ENCODE measurements at regions not wholly inside any gene's neighbourhood (a gene's known extent, or its start where the extent isn't known, plus 50 kb on each side); places are given as distances from the start of the nearest gene placed in this dataset.

DNA sequence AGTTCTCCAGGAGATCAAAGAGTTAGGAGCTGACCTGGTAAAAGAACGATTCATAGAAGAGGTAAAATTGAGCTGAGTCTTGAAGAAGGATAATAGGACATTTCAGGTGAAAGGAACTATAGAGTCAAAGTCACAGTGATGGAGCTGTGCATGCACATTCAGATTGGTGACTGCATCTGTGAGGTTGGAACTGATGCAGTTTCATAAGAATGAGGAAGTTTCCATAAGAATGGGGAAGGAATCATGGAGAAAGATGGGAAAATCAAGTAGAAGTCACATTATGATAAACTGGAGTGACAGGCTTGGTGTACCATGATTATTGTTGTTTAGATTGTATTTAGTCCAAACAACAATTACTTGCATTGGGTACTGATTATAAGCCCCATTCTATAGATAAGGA is 232.2 kb downstream of the FAM76B start:
- no peak overlapping the region for H2BK120ac ChIP-seq (ENCODE audit: low read depth, low read length)
- no peaks in the 10 kb centered on the region for H4K20me1 ChIP-seq (ENCODE audit: insufficient read depth, low read length)
- H3K4me2 ChIP-seq (ENCODE audit: low read depth, low read length): no peak overlapping the region
- H2AK5ac ChIP-seq (ENCODE audit: low read depth, low read length): no peak overlapping the region
- no peak overlapping the region for H3K27ac ChIP-seq (ENCODE audit: insufficient read depth, low read length)
- no peak overlapping the region for H2BK5ac ChIP-seq (ENCODE audit: low read depth, low read length, poor library complexity, severe bottlenecking)
- DNase-seq (no peak), ATAC-seq (ENCODE audit: low read depth) (no peak)
- H3K14ac ChIP-seq (replicated peaks; ENCODE audit: low read depth, low read length): no peak overlapping the region
- H4K8ac ChIP-seq (ENCODE audit: low read depth in 2 of 2, low read length in 2 of 2): no peak overlapping the region
- H3K4me1 ChIP-seq (ENCODE audit: control insufficient read depth, insufficient read depth, low read length): peaks cover 5% of the 10 kb centered on the region
- no peaks in the 10 kb centered on the region; the same call in 1 of the 2 replicates for H3K27me3 ChIP-seq (ENCODE audit: control insufficient read depth, insufficient read depth, low read length)
- no peaks in the 10 kb centered on the region for H3K36me3 ChIP-seq (ENCODE audit: control insufficient read depth, insufficient read depth, low read length)
- TF ChIP-seq MAFK (IDR thresholded peaks at IDR 0.05; ENCODE audit: low read depth, low read length) (no peak), POLR2A (IDR thresholded peaks at IDR 0.05; ENCODE audit: low read depth, low read length) (no peak), CEBPB (IDR thresholded peaks at IDR 0.05; ENCODE audit: low read depth, low read length) (no peak), NFE2L2 (IDR thresholded peaks at IDR 0.05; ENCODE audit: low read depth, low read length) (no peak), RFX5 (IDR thresholded peaks at IDR 0.05; ENCODE audit: low read depth, low read length) (no peak), SMC3 (IDR thresholded peaks at IDR 0.05; ENCODE audit: low read depth, low read length) (no peak), RCOR1 (IDR thresholded peaks at IDR 0.05; ENCODE audit: insufficient replicate concordance, low read length) (no peak), RAD21 (IDR thresholded peaks at IDR 0.05; ENCODE audit: low read length) (no peak)
- no peak overlapping the region for H3K4ac ChIP-seq (ENCODE audit: low read depth, low read length)
- intact Hi-C loops (cut with micrococcal nuclease): loop anchor here (5.0 kb wide), 1 partner anchor 135 kb away; no protein-coding TSS in a partner anchor
- no peak overlapping the region for H2AFZ ChIP-seq (replicated peaks; ENCODE audit: low read length, poor library complexity)
- no peak overlapping the region for H4K5ac ChIP-seq (ENCODE audit: low read depth, low read length)
- no peak overlapping the region for H3K56ac ChIP-seq (ENCODE audit: extremely low read depth, insufficient read depth, low read length)
- no peak overlapping the region for H3K23ac ChIP-seq (ENCODE audit: low read depth, low read length)
- H3K79me1 ChIP-seq (ENCODE audit: low read depth in 1 of 2, low read length in 2 of 2): no peaks in the 10 kb centered on the region
- H3K9me3 ChIP-seq (ENCODE audit: control insufficient read depth, insufficient read depth, low read length): no peaks in the 10 kb centered on the region
- POLR2A ChIA-PET (ENCODE audit: unreplicated experiment): no interaction called here
- no TSS peak for BruUV-seq (replicated peaks)
- dilution Hi-C loops (cut with HindIII; ENCODE audit: low sequenced_read_pairs, unreplicated experiment): no loop called here
- CTCF ChIA-PET: no interaction called here
- H2BK15ac ChIP-seq (ENCODE audit: low read depth, low read length): no peak overlapping the region
- no peak overlapping the region for H3K4me3 ChIP-seq (ENCODE audit: insufficient read depth, low read depth, low read length)
- H3K9ac ChIP-seq (ENCODE audit: low read depth, low read length): no peak overlapping the region
- in situ Hi-C loops (cut with MboI; ENCODE audit: low sequenced_read_pairs): no loop called here
- no peaks in the 10 kb centered on the region for H3K9me1 ChIP-seq (ENCODE audit: insufficient read depth, low read length)
- 22% methylated on average over 1 of the region's 1 CpG; no CpG with 5 or more reads in 1 of the 2 experiments for WGBS, 2 experiments (ENCODE audit: extremely low coverage in 2 of 2, insufficient read length in 1 of 2)
- no peak overlapping the region for H2AK9ac ChIP-seq (replicated peaks; ENCODE audit: low read depth, low read length, poor library complexity)
- no peak overlapping the region for H2BK20ac ChIP-seq (ENCODE audit: low read depth, low read length)
- no peak overlapping the region for H3K18ac ChIP-seq (ENCODE audit: low read depth, low read length)
- H4K91ac ChIP-seq (ENCODE audit: insufficient read depth, low read depth, low read length): no peak overlapping the region

Measured in IMR-90 (cell line).